ENCODE measurements at regions not wholly inside any gene's neighbourhood (a gene's known extent, or its start where the extent isn't known, plus 50 kb on each side); places are given as distances from the start of the nearest gene placed in this dataset.

DNA sequence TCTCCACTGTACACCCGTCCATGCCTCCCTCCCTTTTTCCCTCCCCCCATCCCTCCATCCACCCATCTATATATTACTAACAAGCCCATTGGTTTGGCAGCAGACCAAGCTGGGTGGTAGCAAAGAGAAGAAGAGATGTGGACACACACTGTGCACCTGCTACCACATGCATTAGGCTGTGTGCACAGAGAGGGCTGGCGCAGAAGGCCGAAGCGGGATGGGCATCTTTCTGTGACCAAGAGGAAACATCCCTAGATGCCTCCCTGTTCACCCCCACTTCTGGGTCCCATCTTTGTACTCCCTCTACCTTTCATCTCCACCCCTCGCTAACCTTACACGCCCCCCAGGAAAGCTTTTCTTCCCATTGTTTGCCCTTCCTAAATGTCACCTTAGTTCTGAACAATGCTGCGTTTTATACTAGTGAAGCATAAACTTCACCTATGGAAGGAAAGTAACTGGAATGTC is 64.9 kb upstream of the AFDN start:
- DNase-seq (ENCODE audit: low read depth): no peak
- TF ChIP-seq, protein P1, sequence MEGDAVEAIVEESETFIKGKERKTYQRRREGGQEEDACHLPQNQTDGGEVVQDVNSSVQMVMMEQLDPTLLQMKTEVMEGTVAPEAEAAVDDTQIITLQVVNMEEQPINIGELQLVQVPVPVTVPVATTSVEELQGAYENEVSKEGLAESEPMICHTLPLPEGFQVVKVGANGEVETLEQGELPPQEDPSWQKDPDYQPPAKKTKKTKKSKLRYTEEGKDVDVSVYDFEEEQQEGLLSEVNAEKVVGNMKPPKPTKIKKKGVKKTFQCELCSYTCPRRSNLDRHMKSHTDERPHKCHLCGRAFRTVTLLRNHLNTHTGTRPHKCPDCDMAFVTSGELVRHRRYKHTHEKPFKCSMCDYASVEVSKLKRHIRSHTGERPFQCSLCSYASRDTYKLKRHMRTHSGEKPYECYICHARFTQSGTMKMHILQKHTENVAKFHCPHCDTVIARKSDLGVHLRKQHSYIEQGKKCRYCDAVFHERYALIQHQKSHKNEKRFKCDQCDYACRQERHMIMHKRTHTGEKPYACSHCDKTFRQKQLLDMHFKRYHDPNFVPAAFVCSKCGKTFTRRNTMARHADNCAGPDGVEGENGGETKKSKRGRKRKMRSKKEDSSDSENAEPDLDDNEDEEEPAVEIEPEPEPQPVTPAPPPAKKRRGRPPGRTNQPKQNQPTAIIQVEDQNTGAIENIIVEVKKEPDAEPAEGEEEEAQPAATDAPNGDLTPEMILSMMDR (IDR thresholded peaks at IDR 0.05; ENCODE audit: insufficient read depth, low read length): no peak
- H3K4me3 ChIP-seq (ENCODE audit: low read depth, low read length): no peak overlapping the region

DNA sequence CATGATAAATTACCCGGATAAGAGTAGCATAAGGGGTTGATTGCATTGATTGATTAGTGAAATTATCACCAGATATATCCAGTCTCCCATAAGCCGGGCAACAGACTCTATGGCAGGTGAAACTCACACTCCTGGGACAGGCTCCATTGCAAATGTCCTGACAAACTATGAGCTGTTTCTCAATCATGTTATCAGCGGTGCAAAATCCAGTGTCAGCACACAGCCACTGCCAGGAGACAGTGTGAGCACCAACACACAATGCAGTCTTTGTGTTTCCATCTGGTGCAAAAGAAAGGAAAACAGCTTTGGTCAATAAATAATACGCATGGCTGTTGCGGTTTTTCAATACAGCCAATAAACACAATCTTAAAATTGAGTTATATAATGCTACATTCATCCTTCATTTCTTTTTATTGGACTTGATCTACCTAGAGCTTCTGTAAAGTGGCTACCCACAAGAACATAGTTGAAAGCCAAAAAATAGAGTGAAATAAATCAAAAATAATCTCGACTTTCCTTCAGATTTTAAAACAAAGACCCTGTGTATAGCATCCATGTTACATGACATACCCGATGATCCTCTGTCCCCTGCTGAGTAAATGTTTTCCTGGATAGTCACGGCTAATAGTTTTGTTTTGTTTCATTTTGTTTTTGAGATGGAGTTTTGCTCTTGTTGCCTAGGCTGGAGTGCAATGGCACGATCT is 64.3 kb upstream of the AFDN start:
- no peak for DNase-seq (ENCODE audit: low read depth)
- no peak overlapping the region for H3K4me3 ChIP-seq (ENCODE audit: low read depth, low read length)
- TF ChIP-seq, protein P1 (IDR thresholded peaks at IDR 0.05; ENCODE audit: insufficient read depth, low read length): no peak

DNA sequence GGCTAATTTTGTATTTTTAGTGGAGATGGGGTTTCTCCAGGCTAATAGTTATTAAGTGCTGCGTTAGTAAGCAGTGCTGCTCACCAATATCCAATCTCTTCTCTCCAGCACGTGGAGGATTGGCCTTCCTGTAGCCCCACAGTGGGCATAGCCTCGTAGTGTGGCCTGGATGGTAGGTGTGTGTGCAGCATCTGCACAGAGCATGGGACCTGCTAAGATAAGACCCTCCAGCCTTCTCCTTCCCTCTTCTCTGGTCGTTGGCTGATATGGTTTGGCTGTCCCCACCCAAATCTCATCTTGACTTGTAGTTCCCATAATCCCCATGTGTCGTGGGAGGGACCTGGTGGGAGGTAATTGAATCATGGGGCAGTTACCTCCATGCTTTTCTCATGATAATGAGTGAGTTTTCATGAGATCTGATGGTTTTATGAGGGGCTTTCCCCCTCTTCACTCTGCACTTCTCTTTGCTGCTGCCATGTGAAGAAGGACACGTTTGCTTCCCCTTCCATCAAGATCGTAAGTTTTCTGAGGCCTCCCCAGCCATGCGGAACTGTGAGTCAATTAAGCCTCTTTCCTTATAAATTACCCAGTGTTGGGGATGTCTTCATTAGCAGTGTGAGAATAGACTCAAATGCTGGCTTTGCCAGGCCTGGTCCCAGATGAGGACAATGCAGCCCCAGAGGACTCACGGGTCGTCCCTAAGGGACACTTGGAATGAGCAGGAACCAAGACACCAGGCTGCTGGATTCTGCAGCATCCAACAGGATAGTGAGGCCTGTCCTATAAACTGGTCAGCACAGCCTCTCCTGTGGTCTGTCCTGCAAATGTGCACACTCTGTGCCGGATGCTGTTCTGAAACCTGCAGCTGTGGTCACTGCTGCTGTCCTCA is 63.4 kb upstream of the AFDN start:
- DNase-seq (ENCODE audit: low read depth): no peak
- H3K4me3 ChIP-seq (ENCODE audit: low read depth, low read length): no peak overlapping the region
- TF ChIP-seq, protein P1 (IDR thresholded peaks at IDR 0.05; ENCODE audit: insufficient read depth, low read length): no peak

DNA sequence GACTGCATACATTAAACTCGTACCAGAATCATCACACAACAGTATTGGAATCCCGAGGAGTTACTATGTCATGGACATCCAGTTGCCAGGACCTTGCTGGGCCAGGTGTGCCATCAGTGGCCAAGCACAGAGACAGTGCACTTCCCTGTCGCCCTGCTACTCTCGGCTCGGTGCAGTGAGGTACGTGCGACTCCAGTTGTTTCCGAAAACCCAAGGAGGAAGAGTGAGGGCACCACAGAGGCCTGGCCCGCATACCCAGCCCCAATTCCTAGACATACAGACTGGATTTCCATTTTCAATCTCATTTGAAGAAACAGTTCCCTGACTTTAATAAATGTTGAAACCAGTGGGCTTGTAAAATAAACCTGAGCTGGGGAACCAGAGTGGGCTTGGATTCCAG is 62.5 kb upstream of the AFDN start:
- H3K4me3 ChIP-seq (ENCODE audit: low read depth, low read length): no peak overlapping the region
- DNase-seq (ENCODE audit: low read depth): no peak
- TF ChIP-seq, protein P1 (IDR thresholded peaks at IDR 0.05; ENCODE audit: insufficient read depth, low read length): no peak

DNA sequence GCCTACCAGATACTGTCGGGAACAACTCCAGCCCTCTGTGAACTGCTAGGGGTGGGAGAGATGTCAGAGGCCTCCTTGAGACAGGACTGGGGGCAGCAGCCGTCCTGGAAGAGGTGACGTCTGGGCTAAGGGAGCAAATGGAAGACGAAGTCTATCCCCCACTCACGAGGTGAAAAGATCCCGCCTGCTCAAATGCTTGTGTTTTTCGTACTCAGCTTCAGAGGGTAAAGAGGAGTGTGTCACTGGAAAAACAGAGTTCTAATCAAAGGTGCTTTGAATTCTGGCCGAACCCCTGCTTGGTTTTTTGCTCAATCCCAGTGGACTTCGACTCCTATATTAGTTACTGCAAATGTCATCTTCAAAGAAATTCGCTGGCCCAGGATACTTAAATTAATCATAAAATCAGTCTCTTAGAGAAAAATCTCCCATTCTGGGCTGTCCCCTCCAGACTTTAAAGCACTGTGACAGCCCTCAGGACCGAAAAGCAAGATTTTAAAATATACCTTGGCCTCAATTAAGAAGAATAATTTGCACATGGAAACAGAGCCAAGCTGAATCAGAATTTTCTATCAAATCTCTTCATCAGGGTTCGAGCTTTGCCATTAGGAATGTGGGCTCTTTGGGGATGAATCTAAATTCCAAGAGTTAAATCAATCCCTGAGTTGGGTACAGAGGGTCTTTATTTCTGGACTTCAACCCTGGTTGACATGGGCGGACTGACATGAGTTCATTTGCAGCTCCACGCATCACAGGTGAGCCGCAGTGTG is 61.8 kb upstream of the AFDN start:
- TF ChIP-seq, protein P1 (IDR thresholded peaks at IDR 0.05; ENCODE audit: insufficient read depth, low read length): no peak
- no peak overlapping the region for H3K4me3 ChIP-seq (ENCODE audit: low read depth, low read length)
- DNase-seq (ENCODE audit: low read depth): no peak

DNA sequence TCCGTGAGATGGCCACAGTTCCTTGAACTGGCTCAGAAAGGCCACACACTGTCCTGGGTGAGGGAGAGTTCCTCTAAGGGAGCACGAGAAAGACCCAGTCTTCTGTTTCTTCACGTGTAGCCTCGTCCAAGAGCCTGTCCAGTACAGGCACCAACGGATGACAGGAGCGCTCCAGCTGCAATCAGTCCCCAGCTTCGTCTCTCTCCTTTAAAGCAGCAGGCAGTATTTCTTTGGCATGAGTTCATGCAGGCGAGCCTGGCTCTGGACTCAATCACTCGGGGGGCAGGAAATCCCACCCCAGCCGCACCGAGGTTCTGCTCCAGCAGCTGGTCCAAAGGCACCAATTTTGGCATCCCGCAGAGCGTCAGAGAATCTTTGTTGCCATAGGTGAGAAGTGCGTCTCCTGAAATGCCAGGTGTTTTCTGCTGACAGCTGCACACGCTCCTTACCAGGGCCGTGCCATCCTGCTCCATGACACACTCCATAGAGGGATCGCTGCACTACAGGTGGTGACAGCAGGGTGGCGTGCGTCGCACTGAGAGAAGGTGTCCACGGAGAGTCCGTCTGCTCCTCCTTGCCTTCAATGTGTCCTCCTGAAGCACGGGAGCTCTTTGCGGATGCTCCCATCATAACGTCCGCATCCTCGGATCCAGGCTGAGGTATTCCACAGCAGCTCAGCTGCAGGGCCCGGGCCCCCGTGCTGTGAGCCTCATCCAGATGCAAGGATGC is 59.6 kb upstream of the AFDN start:
- TF ChIP-seq, protein P1 (IDR thresholded peaks at IDR 0.05; ENCODE audit: insufficient read depth, low read length): no peak
- DNase-seq (ENCODE audit: low read depth): no peak
- no peak overlapping the region for H3K4me3 ChIP-seq (ENCODE audit: low read depth, low read length)
